K562 (cell line): ENCODE measurements at regions not wholly inside any gene's neighbourhood (a gene's known extent, or its start where the extent isn't known, plus 50 kb on each side); places are given as distances from the start of the nearest gene placed in this dataset.

Experiments used
- ATAC-seq: fragments of 200-7000 bp; cut with Tn5 transposase; 3 replicates; pipeline ENCODE4 v1.9.1; 2020; ENCODE audit warnings: moderate library complexity
- BruUV-seq: library from RNA; stranded (reverse); fragments of 400-500 nt; replicated peaks from 2 replicates; lab custom pipeline; 2021; lab: Mats Ljungman, UMichigan
- CTCF ChIA-PET: fragments of 300-600 bp; formaldehyde crosslinking; extraction: SDS; loops from one replicate; lab custom pipeline; 2021; ENCODE audit warnings: low intra/inter-chr PET ratio; lab: Yijun Ruan, JAX
- POLR2A ChIA-PET: fragments of 300-600, 350-650 bp; sonication (Branson Sonifier 250); formaldehyde crosslinking; extraction: SDS; loops from one replicate; lab custom pipeline; 2021; ENCODE audit warnings: antibody characterized with exemption, inconsistent platforms; lab: Yijun Ruan, JAX
- DNase-seq, 4 experiments: peaks; one replicate each; pipeline versions ENCODE4 v3.0.0 to v3.0.0-alpha.2; 2011 to 2018; ENCODE audit warnings: low spot score in 3 of 4, mixed read lengths in 3 of 4; ENCODE audit errors: extremely low read depth in 1 of 4
- FAIRE-seq: peaks from 2 replicates; lab custom pipeline; 2011; peaks lifted over from hg19 to GRCh38; lab: Jason Lieb, UNC
- H2AFZ ChIP-seq: 2 replicates; pipeline ENCODE4 v1.6.0; 2011; ENCODE audit warnings: low read depth, low read length, control low read depth, inconsistent platforms
- H3K27ac ChIP-seq: fragments of 200-600 bp; 3 replicates; pipeline ENCODE4 v1.8.0; 2011; ENCODE audit warnings: low read depth, mild to moderate bottlenecking, control low read depth, inconsistent platforms, low read length, moderate library complexity, mixed read lengths; ENCODE audit errors: extremely low read depth
- H3K27me3 ChIP-seq, 2 experiments: fragments of 300-600 bp in 1 of 2; 2 replicates in 1 of 2; 3 replicates in 1 of 2; pipeline versions ENCODE4 v1.6.0 to v1.8.0; 2011; ENCODE audit warnings: inconsistent platforms in 2 of 2, low read length in 2 of 2, mild to moderate bottlenecking in 1 of 2, mixed read lengths in 1 of 2, moderate library complexity in 1 of 2; ENCODE audit not compliant: control insufficient read depth in 2 of 2, insufficient read depth in 2 of 2
- H3K36me3 ChIP-seq: fragments of 300-600 bp; 3 replicates; pipeline ENCODE4 v1.8.0; 2011; ENCODE audit warnings: mild to moderate bottlenecking, low read length, inconsistent platforms; ENCODE audit not compliant: control insufficient read depth, insufficient read depth
- H3K4me1 ChIP-seq, 2 experiments: fragments of 200-600 bp in 1 of 2; replicated peaks in 1 of 2; 2 replicates in 1 of 2; 3 replicates in 1 of 2; pipeline versions ENCODE4 v1.5.1 to v1.8.0; 2011; ENCODE audit warnings: inconsistent platforms in 2 of 2, low read length in 2 of 2, mild to moderate bottlenecking in 1 of 2, mixed read lengths in 1 of 2, moderate library complexity in 1 of 2; ENCODE audit not compliant: control insufficient read depth in 2 of 2, insufficient read depth in 2 of 2
- H3K4me2 ChIP-seq: 2 replicates; pipeline ENCODE4 v1.6.1; 2011; ENCODE audit warnings: low read length, control low read depth, inconsistent platforms, mixed read lengths; ENCODE audit not compliant: insufficient read depth
- H3K4me3 ChIP-seq: fragments of 200-600 bp; sonication (generic), shearing (Covaris generic); 2 replicates; pipeline ENCODE4 v1.5.1; 2016; ENCODE audit warnings: control low read depth, inconsistent platforms
- H3K79me2 ChIP-seq: fragments of 200-600 bp; 3 replicates; pipeline ENCODE4 v1.8.0; 2011; ENCODE audit warnings: low read length, inconsistent platforms; ENCODE audit not compliant: control insufficient read depth, insufficient read depth
- H3K9ac ChIP-seq, 2 experiments: 2 replicates each; pipeline versions ENCODE4 v1.6.0 to v1.6.1; 2011; ENCODE audit warnings: low read depth in 2 of 2, low read length in 2 of 2, control low read depth in 1 of 2, inconsistent platforms in 1 of 2, mild to moderate bottlenecking in 1 of 2, mixed read lengths in 1 of 2; ENCODE audit not compliant: insufficient read depth in 1 of 2
- H3K9me1 ChIP-seq: one replicate; pipeline ENCODE4 v1.6.0; 2011; ENCODE audit warnings: inconsistent platforms, mild to moderate bottlenecking, low read length, moderate library complexity; ENCODE audit not compliant: control insufficient read depth, insufficient read depth
- H3K9me3 ChIP-seq: replicated peaks from 2 replicates; pipeline ENCODE4 v1.5.1; 2011; ENCODE audit warnings: low read depth, low read length, inconsistent platforms; ENCODE audit not compliant: control insufficient read depth, insufficient read depth
- H4K20me1 ChIP-seq: replicated peaks from 2 replicates; pipeline ENCODE4 v1.6.1; 2011; ENCODE audit warnings: low read length, inconsistent platforms, mixed read lengths; ENCODE audit not compliant: control insufficient read depth, insufficient read depth
- CCAR2 ChIP-seq: fragments of 200-400 bp; formaldehyde crosslinking; IDR thresholded peaks from 2 replicates; pipeline ENCODE4 v1.6.1; 2017; ENCODE audit warnings: mild to moderate bottlenecking, low read depth, low read length
- CSDE1 ChIP-seq, 2 experiments: fragments of 450-650 bp; IDR thresholded peaks; 2 replicates each; pipeline ENCODE4 v1.6.1; 2016; ENCODE audit warnings: mild to moderate bottlenecking in 1 of 2
- DMBX1 ChIP-seq: fragments of 250-450 bp; sonication (Bioruptor Pico); IDR thresholded peaks from 2 replicates; pipeline ENCODE4 v1.8.0; 2022; ENCODE audit warnings: inconsistent platforms, mild to moderate bottlenecking, moderate library complexity, borderline replicate concordance
- FOXA3 ChIP-seq, 2 experiments: fragments of 450-650 bp in 1 of 2; sonication (generic) in 1 of 2; formaldehyde crosslinking; IDR thresholded peaks in 1 of 2; conservative IDR thresholded peaks in 1 of 2; 2 replicates each; pipeline versions ENCODE4 v1.4.0 to v1.8.0; 2020 to 2022; ENCODE audit warnings: mild to moderate bottlenecking in 2 of 2, missing genetic modification reagents in 1 of 2
- HDAC6 ChIP-seq: IDR thresholded peaks from 2 replicates; pipeline ENCODE4 v1.6.1; 2012; ENCODE audit warnings: low read depth, mild to moderate bottlenecking, control low read depth, inconsistent platforms, low read length, moderate library complexity
- IRF9 ChIP-seq: fragments of 450-650 bp; IDR thresholded peaks from 2 replicates; pipeline ENCODE4 v1.6.1; 2016; ENCODE audit warnings: missing biosample characterization, missing genetic modification characterization
- KDM2B ChIP-seq: fragments of 250-450 bp; sonication (Bioruptor Pico); IDR thresholded peaks from 2 replicates; pipeline ENCODE4 v1.8.0; 2021; ENCODE audit warnings: mild to moderate bottlenecking, moderate library complexity
- NCOR1 ChIP-seq: fragments of 450-650 bp; IDR thresholded peaks from 2 replicates; pipeline ENCODE4 v1.6.1; 2016; ENCODE audit warnings: mild to moderate bottlenecking, moderate library complexity
- RNF219 ChIP-seq: fragments of 250-450 bp; sonication (Bioruptor Pico); IDR thresholded peaks from 2 replicates; pipeline ENCODE4 v1.5.0; 2022; ENCODE audit warnings: mild to moderate bottlenecking
- SRSF3 ChIP-seq: fragments of 200-400 bp; formaldehyde crosslinking; IDR thresholded peaks from 2 replicates; pipeline ENCODE4 v1.6.1; 2016; ENCODE audit warnings: mild to moderate bottlenecking, low read length, moderate library complexity; ENCODE audit not compliant: insufficient read depth
- ZBTB33 ChIP-seq: sonication (generic); formaldehyde crosslinking; IDR thresholded peaks from 2 replicates; pipeline ENCODE4 v1.8.1; 2023; ENCODE audit warnings: mild to moderate bottlenecking, missing genetic modification reagents
- ZBTB8A ChIP-seq: fragments of 450-650 bp; IDR thresholded peaks from 2 replicates; pipeline ENCODE4 v1.6.1; 2018; ENCODE audit warnings: mild to moderate bottlenecking, moderate library complexity; ENCODE audit not compliant: partially characterized antibody
- ZC3H8 ChIP-seq: fragments of 450-650 bp; IDR thresholded peaks from 2 replicates; pipeline ENCODE4 v1.6.1; 2017
- ZNF121 ChIP-seq: sonication (generic); formaldehyde crosslinking; conservative IDR thresholded peaks from 2 replicates; pipeline ENCODE4 v1.8.0; 2022; ENCODE audit warnings: missing genetic modification reagents
- WGBS: fragments of 100-300 bp; shearing (Covaris generic); methylation state at CpG from one replicate; pipeline ENCODE4 v1.1.6; 2016; ENCODE audit warnings: low coverage, mixed read lengths; ENCODE audit not compliant: insufficient coverage; ENCODE audit errors: missing lambda C conversion rate; 5-methylcytosine and 5-hydroxymethylcytosine counted together
- in situ Hi-C: fragments of 300-500 bp; cut with MboI; formaldehyde crosslinking; loops from 4 replicates; pipeline ENCODE4 v1.15.0; 2018; ENCODE audit warnings: inconsistent platforms, mixed read lengths
- intact Hi-C: fragments of 100-400 bp; cut with micrococcal nuclease; formaldehyde crosslinking; loops from 2 replicates; pipeline ENCODE4 v1.14.2; 2022

GRCh38 chr14:86311151-86311550 lies 781.2 kb downstream of the FLRT2 start:
- no peak for FAIRE-seq
- H3K36me3 ChIP-seq, result no peaks in the 10 kb centered on the region
- CTCF ChIA-PET, result no interaction called here
- H3K4me2 ChIP-seq, result no peak overlapping the region
- H3K4me1 ChIP-seq, result no peaks in the 10 kb centered on the region
- H2AFZ ChIP-seq, result no peak overlapping the region
- no peaks in the 10 kb centered on the region for H3K9me3 ChIP-seq
- in situ Hi-C loops, result no loop called here
- no peaks in the 10 kb centered on the region for H3K79me2 ChIP-seq
- TF ChIP-seq ZBTB8A, result no peak
- TF ChIP-seq DMBX1 (CRISPR knock-in tag), result no peak
- no peak for TF ChIP-seq SRSF3
- no peak for TF ChIP-seq NCOR1
- no peak for TF ChIP-seq CCAR2
- no peak for TF ChIP-seq ZC3H8
- TF ChIP-seq ZBTB33 (CRISPR knock-in tag), result no peak
- no peak for TF ChIP-seq ZNF121 (CRISPR knock-in tag)
- no peak for TF ChIP-seq FOXA3 (CRISPR knock-in tag; conservative IDR thresholded peaks at IDR 0.05 in 1 of 2, IDR thresholded peaks at IDR 0.05 in 1 of 2)
- no peak for TF ChIP-seq KDM2B (CRISPR knock-in tag)
- no peak for TF ChIP-seq HDAC6
- TF ChIP-seq CSDE1 (IDR thresholded peaks at IDR 0.05), result no peak
- TF ChIP-seq RNF219, result no peak
- TF ChIP-seq IRF9 (tag), result no peak
- TF ChIP-seq, all 486 proteins: peak for 0
- ATAC-seq (no peak), DNase-seq (no peak)
- Histone ChIP-seq H3K27me3 (no peaks in the 10 kb centered on the region), H4K20me1 (no peaks in the 10 kb centered on the region), H3K9me1 (no peaks in the 10 kb centered on the region), H3K27ac (no peak overlapping the region), H3K9ac (no peak overlapping the region), H3K4me3 (no peak overlapping the region)
- POLR2A ChIA-PET, result interaction anchor here (0.5 kb wide), 1 partner anchor 33 kb away, joined by 3 read pairs; no protein-coding TSS in a partner anchor
- intact Hi-C loops, result no loop called here
- WGBS, result 17% methylated on average over 1 of the region's 3 CpGs
- no TSS peak for BruUV-seq
